Mesenchymal stem cell (in vitro differentiated cells and primary cell): ENCODE measurements at regions not wholly inside any gene's neighbourhood (a gene's known extent, or its start where the extent isn't known, plus 50 kb on each side); places are given as distances from the start of the nearest gene placed in this dataset.

Experiments used
- DNase-seq: peaks from one replicate; pipeline ENCODE4 v3.0.0-alpha.2; 2013
- H2AFZ ChIP-seq: one replicate; pipeline ENCODE4 v1.6.1; 2013; ENCODE audit warnings: low read depth, mild to moderate bottlenecking, control low read depth, inconsistent platforms, low read length, moderate library complexity
- H2AK5ac ChIP-seq: 2 replicates; pipeline ENCODE4 v1.6.1; 2013; ENCODE audit warnings: low read length, moderate library complexity, mild to moderate bottlenecking, inconsistent platforms; ENCODE audit not compliant: severe bottlenecking
- H2BK120ac ChIP-seq: one replicate; pipeline ENCODE4 v1.6.1; 2013; ENCODE audit warnings: low read depth, mild to moderate bottlenecking, inconsistent platforms, low read length, moderate library complexity
- H2BK12ac ChIP-seq, 2 experiments: one replicate each; pipeline ENCODE4 v1.6.1; 2013; ENCODE audit warnings: inconsistent platforms in 2 of 2, low read length in 2 of 2, mild to moderate bottlenecking in 2 of 2, moderate library complexity in 2 of 2, control low read depth in 1 of 2
- H2BK15ac ChIP-seq: one replicate; pipeline ENCODE4 v1.6.1; 2013; ENCODE audit warnings: mild to moderate bottlenecking, low read depth, inconsistent platforms; ENCODE audit not compliant: poor library complexity, severe bottlenecking
- H2BK5ac ChIP-seq: 2 replicates; pipeline ENCODE4 v1.6.1; 2013; ENCODE audit warnings: low read depth, mild to moderate bottlenecking, low read length, control low read depth, inconsistent platforms; ENCODE audit not compliant: poor library complexity, severe bottlenecking
- H3K14ac ChIP-seq, 2 experiments: one replicate each; pipeline ENCODE4 v1.6.1; 2013; ENCODE audit warnings: inconsistent platforms in 2 of 2, low read length in 2 of 2, control low read depth in 1 of 2, mild to moderate bottlenecking in 1 of 2, moderate library complexity in 1 of 2
- H3K18ac ChIP-seq, 2 experiments: one replicate each; pipeline ENCODE4 v1.6.1; 2013; ENCODE audit warnings: inconsistent platforms in 2 of 2, low read length in 2 of 2, control low read depth in 1 of 2, low read depth in 1 of 2, mild to moderate bottlenecking in 1 of 2
- H3K23ac ChIP-seq, 2 experiments: one replicate each; pipeline ENCODE4 v1.6.1; 2013; ENCODE audit warnings: inconsistent platforms in 2 of 2, low read length in 2 of 2, mild to moderate bottlenecking in 2 of 2, moderate library complexity in 2 of 2, control low read depth in 1 of 2
- H3K27ac ChIP-seq: 2 replicates; pipeline ENCODE4 v1.5.1; 2013; ENCODE audit warnings: mild to moderate bottlenecking, moderate library complexity, low read length, control low read depth, inconsistent platforms; ENCODE audit not compliant: poor library complexity, severe bottlenecking
- H3K27me3 ChIP-seq, 2 experiments: 2 replicates each; pipeline versions ENCODE4 v1.6.1 to v1.7.0; 2013; ENCODE audit warnings: low read length in 2 of 2, mild to moderate bottlenecking in 2 of 2, moderate library complexity in 2 of 2, control low read depth in 1 of 2, inconsistent platforms in 1 of 2; ENCODE audit not compliant: control insufficient read depth in 1 of 2, insufficient read depth in 1 of 2
- H3K36me3 ChIP-seq, 2 experiments: 2 replicates each; pipeline versions ENCODE4 v1.6.1 to v1.7.0; 2013; ENCODE audit warnings: low read length in 2 of 2, control low read depth in 1 of 2, inconsistent platforms in 1 of 2, low read depth in 1 of 2, mild to moderate bottlenecking in 1 of 2; ENCODE audit not compliant: insufficient read depth in 2 of 2, control insufficient read depth in 1 of 2
- H3K4ac ChIP-seq, 2 experiments: one replicate each; pipeline ENCODE4 v1.6.1; 2013; ENCODE audit warnings: inconsistent platforms in 2 of 2, low read length in 2 of 2, mild to moderate bottlenecking in 2 of 2, moderate library complexity in 2 of 2, control low read depth in 1 of 2, low read depth in 1 of 2
- H3K4me1 ChIP-seq: 2 replicates; pipeline ENCODE4 v1.6.1; 2013; ENCODE audit warnings: low read depth, low read length, control low read depth; ENCODE audit not compliant: control insufficient read depth, insufficient read depth
- H3K4me2 ChIP-seq: 2 replicates; pipeline ENCODE4 v1.6.1; 2013; ENCODE audit warnings: low read length, mild to moderate bottlenecking, inconsistent platforms; ENCODE audit not compliant: poor library complexity, severe bottlenecking
- H3K4me3 ChIP-seq, 2 experiments: 2 replicates each; pipeline versions ENCODE4 v1.5.1 to v1.7.0; 2013; ENCODE audit warnings: low read length in 2 of 2, mild to moderate bottlenecking in 2 of 2, control low read depth in 1 of 2, low read depth in 1 of 2; ENCODE audit not compliant: insufficient read depth in 1 of 2
- H3K79me1 ChIP-seq: replicated peaks from 2 replicates; pipeline ENCODE4 v1.6.1; 2013; ENCODE audit warnings: mild to moderate bottlenecking, control low read depth, low read length, inconsistent platforms; ENCODE audit not compliant: poor library complexity, severe bottlenecking
- H3K9ac ChIP-seq: 2 replicates; pipeline ENCODE4 v1.7.0; 2013; ENCODE audit warnings: mild to moderate bottlenecking, low read length, moderate library complexity
- H3K9me3 ChIP-seq: 2 replicates; pipeline ENCODE4 v1.7.0; 2013; ENCODE audit warnings: mild to moderate bottlenecking, low read length; ENCODE audit not compliant: control insufficient read depth
- H4K8ac ChIP-seq: one replicate; pipeline ENCODE4 v1.6.1; 2013; ENCODE audit warnings: inconsistent platforms, mild to moderate bottlenecking, low read length, moderate library complexity
- H4K91ac ChIP-seq: one replicate; pipeline ENCODE4 v1.6.1; 2013; ENCODE audit warnings: mild to moderate bottlenecking, low read length, inconsistent platforms
- WGBS: methylation state at CpG from one replicate; pipeline ENCODE4 v1.1.7; 2013; ENCODE audit warnings: mixed read lengths; 5-methylcytosine and 5-hydroxymethylcytosine counted together

DNA sequence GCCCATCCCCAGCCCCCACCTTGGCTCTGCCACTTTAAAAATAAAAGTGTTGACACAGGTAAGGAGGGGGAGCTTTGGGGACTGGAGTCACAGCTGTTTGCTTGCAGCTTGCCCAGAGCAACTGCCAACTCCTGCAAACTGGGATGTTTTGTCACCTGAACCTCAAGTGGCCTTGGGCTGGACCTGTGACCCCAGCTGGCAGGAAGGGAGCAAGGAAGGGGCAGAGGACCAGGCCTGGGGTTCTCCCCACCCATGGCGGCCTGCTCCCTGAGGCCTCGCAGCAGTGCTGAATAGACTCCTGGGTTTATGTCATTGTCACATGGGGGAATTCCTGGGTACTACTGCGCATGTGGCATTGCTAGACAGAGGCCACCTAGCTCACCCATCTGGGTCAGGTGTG, 246.9 kb upstream of the TLE3 start:
- no peak for DNase-seq
- H2BK15ac ChIP-seq, result no peak overlapping the region
- no peak overlapping the region for H2BK120ac ChIP-seq
- no peaks in the 10 kb centered on the region for H3K9me3 ChIP-seq
- H3K36me3 ChIP-seq, result no peaks in the 10 kb centered on the region
- no peak overlapping the region for H3K27ac ChIP-seq
- peaks cover 33 to 49% of the 10 kb centered on the region in 2 experiments for H3K27me3 ChIP-seq
- H3K4me1 ChIP-seq, result peaks cover 2% of the 10 kb centered on the region
- H3K4ac ChIP-seq, result no peak overlapping the region
- H3K18ac ChIP-seq, result no peak overlapping the region
- no peak overlapping the region for H3K14ac ChIP-seq
- H2AK5ac ChIP-seq, result no peak overlapping the region
- H2AFZ ChIP-seq, result no peak overlapping the region
- H4K8ac ChIP-seq, result no peak overlapping the region
- no peak overlapping the region for H3K9ac ChIP-seq
- H2BK12ac ChIP-seq, result no peak overlapping the region
- H3K79me1 ChIP-seq, result no peaks in the 10 kb centered on the region
- no peak overlapping the region for H2BK5ac ChIP-seq
- H3K4me3 ChIP-seq, result no peak overlapping the region
- H4K91ac ChIP-seq, result no peak overlapping the region
- 98% methylated on average over 3 of the region's 3 CpGs for WGBS
- no peak overlapping the region for H3K23ac ChIP-seq
- no peak overlapping the region for H3K4me2 ChIP-seq

DNA sequence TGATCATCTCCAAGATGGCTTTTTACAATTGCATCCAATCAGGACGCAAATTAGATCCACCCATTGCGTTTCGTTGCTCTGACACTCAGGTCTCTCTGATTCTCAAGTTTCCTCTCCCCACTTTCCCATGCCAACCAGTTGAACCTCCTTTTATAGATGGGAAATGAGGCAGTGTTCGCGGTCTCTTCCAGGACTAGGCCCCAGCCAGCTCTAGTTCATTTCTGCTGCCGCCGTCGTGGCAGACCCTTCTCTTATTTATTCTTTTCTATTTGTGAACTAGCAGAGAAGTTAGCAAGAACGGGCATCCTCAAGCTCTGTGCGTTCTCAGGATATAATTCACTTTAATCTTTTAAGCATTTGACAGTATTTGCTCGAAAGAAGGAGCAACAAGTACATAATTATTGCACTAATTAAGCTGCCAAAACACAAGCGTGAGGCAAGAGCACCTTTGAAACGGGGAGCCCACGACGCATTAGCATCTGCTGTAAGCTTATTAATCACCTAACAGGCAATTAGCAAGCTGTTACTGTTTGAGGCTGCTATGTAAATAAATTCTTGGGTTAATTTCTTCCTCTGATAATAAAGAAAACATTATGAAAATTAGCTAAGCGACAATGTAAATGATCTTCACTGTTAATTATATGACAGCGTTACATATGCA, 246.4 kb upstream of the TLE3 start:
- H3K4me2 ChIP-seq, result no peak overlapping the region
- DNase-seq, result no peak

DNA sequence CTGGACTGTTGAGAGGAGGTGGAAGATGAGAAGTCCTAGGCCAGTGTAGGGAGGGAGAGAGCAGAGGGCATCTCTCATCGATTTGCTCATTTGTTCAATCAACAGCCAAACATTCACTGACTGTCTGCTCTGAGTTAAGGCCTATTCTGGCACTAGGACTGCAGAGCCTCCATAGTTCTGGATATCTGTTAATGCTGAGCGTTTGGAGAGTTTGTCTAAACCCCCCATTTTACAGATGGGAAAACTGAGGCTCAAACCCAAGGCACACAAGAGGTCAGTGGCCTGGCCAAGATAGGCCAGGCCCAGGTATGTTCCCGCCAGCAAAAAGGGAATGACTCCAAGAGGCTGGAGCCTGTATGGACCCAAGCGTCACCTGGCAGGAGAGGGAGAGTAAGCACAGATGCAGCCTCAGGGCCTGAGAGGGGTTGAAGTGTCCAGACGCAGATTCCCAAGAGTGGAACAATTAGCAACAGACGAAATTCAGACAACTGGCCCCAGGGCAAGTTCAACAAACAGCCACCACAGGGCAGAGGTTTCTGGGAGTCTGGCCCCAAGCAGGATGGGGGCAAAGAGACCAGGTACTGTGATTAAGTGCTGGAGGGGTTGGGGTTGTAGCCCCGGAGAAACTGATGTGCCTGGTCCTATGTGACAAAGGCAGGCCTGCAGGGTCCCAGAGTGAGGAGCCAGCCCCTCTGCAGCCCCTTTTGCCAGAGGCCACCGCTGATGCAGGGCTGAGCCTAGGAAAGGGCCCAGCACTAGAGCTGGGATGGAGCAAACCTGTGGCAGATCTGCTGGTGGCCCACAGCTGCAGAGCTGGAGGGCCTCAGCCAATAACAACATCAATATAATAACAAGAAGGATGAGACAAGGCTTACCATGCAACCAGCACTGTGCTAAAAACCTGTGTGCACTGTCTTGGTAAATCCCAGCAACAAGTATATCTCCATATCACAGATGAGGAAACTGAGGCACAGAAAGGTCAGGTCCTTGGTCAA, 245.1 kb upstream of the TLE3 start:
- Histone ChIP-seq H2BK5ac (no peak overlapping the region), H3K23ac (no peak overlapping the region), H3K9ac (no peak overlapping the region), H3K4me3 (no peak overlapping the region), H4K91ac (no peak overlapping the region), H3K4me1 (peaks cover 2% of the 10 kb centered on the region), H3K18ac (no peak overlapping the region), H2AK5ac (no peak overlapping the region), H3K4me2 (no peak overlapping the region), H3K79me1 (no peaks in the 10 kb centered on the region), H3K36me3 (no peaks in the 10 kb centered on the region), H4K8ac (no peak overlapping the region), H3K27ac (no peak overlapping the region), H2AFZ (no peak overlapping the region), H3K14ac (no peak overlapping the region), H3K9me3 (no peaks in the 10 kb centered on the region), H3K27me3 (peaks cover 17 to 34% of the 10 kb centered on the region in 2 experiments), H2BK120ac (no peak overlapping the region), H3K4ac (no peak overlapping the region), H2BK15ac (peak overlapping the region; percentile 29), H2BK12ac (no peak overlapping the region)
- no peak for DNase-seq
- WGBS, result 76% methylated on average over 7 of the region's 8 CpGs

More for the DNA sequence above, 246.4 kb upstream of the TLE3 start:
- H2BK12ac ChIP-seq, result no peak overlapping the region
- peaks cover 2% of the 10 kb centered on the region for H3K4me1 ChIP-seq
- no peak overlapping the region for H3K18ac ChIP-seq
- H2AFZ ChIP-seq, result no peak overlapping the region
- no peaks in the 10 kb centered on the region for H3K36me3 ChIP-seq
- H3K9me3 ChIP-seq, result no peaks in the 10 kb centered on the region
- no peak overlapping the region for H3K14ac ChIP-seq
- H2BK15ac ChIP-seq, result no peak overlapping the region
- no peak overlapping the region for H4K8ac ChIP-seq
- no peak overlapping the region for H3K4me3 ChIP-seq
- H3K9ac ChIP-seq, result no peak overlapping the region
- H3K4ac ChIP-seq, result no peak overlapping the region
- peaks cover 30 to 45% of the 10 kb centered on the region in 2 experiments for H3K27me3 ChIP-seq
- no peak overlapping the region for H2BK120ac ChIP-seq
- H2BK5ac ChIP-seq, result no peak overlapping the region
- no peaks in the 10 kb centered on the region for H3K79me1 ChIP-seq
- H3K23ac ChIP-seq, result no peak overlapping the region
- H2AK5ac ChIP-seq, result no peak overlapping the region
- no peak overlapping the region for H3K27ac ChIP-seq
- 68% methylated on average over 13 of the region's 17 CpGs for WGBS
- no peak overlapping the region for H4K91ac ChIP-seq

DNA sequence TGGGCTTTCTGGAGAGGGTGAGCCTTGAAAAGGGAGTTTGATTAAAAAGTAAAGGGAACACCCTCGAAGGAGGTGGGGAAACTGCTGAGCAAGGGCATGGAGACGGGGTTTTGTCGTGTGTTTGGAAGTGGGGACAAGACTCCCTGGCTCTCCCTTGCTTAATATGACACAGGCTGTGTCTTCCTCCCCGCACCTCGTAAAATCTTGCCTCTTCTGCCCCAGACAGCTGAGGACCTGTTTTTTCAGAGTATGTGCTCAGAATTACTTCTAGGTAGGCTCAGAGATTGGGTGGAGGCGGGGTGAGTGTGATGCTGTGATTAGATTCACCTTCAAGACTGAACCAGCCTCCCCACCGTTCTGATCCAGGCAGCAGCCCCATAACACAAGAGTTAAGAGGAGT, 244.4 kb upstream of the TLE3 start:
- 90% methylated on average over 5 of the region's 7 CpGs for WGBS
- DNase-seq, result no peak
- Histone ChIP-seq H3K18ac (peak overlapping the region in 1 of 2 experiments; percentile 14), H3K4me2 (no peak overlapping the region), H3K27me3 (peaks cover 19 to 33% of the 10 kb centered on the region in 2 experiments), H2AFZ (no peak overlapping the region), H3K9ac (no peak overlapping the region), H2BK15ac (no peak overlapping the region), H3K4me3 (no peak overlapping the region), H3K4ac (no peak overlapping the region), H3K4me1 (peaks cover 2% of the 10 kb centered on the region), H3K79me1 (no peaks in the 10 kb centered on the region), H2BK120ac (no peak overlapping the region), H2BK5ac (no peak overlapping the region), H4K8ac (no peak overlapping the region), H3K36me3 (no peaks in the 10 kb centered on the region), H2BK12ac (no peak overlapping the region), H2AK5ac (no peak overlapping the region), H3K27ac (no peak overlapping the region), H3K9me3 (no peaks in the 10 kb centered on the region), H4K91ac (no peak overlapping the region), H3K14ac (no peak overlapping the region), H3K23ac (no peak overlapping the region)
